HG02610 (cell line): ENCODE measurements at regions not wholly inside any gene's neighbourhood (a gene's known extent, or its start where the extent isn't known, plus 50 kb on each side); places are given as distances from the start of the nearest gene placed in this dataset.

Experiments used
- ATAC-seq: cut with Tn5 transposase; IDR thresholded peaks from one replicate; pipeline ENCODE4 v1.9.1; 2021; ENCODE audit warnings: mild to moderate bottlenecking, moderate library complexity; ENCODE audit not compliant: unreplicated experiment

DNA sequence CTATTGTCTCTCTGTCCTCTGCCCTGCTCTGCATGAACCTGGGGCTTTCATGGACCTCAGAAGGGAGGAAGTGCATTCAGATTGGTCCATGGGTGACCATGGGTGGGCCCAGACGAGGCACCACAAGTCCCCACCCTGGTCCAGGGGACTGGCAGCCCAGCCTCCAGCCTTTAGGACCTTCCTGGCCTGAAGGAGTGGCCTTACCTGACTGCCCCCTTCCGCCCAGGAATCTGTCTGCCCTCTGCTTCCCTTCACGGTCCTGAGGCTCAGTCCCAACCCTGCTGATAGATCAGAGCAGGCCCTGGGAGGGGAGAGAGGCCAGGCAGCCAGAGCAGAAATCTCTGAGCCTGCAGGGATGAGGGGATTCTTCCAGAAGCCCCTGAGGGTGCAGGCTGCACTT lies 455.4 kb downstream of the PCDH18 start:
- no peak for ATAC-seq

- ATAC-seq: no peak
Measured at GRCh38 chr4:137075586-137075985, 456.7 kb downstream of the PCDH18 start.

GRCh38 chr4:137070614-137071013 lies 461.7 kb downstream of the PCDH18 start:
- ATAC-seq: no peak

GRCh38 chr4:137069473-137069872 lies 462.8 kb downstream of the PCDH18 start:
- ATAC-seq: no peak

DNA sequence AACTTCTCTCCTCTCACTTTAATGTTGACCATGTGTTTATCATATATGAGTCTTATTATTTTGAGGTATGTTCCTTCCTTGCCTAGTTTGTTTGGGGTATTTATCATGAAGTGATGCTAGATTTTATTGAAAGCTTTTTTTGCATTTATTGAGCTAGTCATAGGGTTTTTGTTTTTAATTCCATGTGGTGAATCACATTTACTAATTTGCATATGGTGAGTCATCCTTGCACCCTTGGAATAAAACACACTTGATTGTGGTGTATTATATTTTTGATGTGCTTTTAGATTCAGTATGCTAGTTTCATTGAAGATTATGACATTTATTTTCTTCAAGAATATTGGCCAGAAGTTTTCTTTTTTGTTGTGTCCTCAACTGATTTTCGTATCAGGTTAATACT lies 464.6 kb downstream of the PCDH18 start:
- ATAC-seq: no peak

GRCh38 chr4:137065311-137065710 lies 467.0 kb downstream of the PCDH18 start:
- no peak for ATAC-seq

DNA sequence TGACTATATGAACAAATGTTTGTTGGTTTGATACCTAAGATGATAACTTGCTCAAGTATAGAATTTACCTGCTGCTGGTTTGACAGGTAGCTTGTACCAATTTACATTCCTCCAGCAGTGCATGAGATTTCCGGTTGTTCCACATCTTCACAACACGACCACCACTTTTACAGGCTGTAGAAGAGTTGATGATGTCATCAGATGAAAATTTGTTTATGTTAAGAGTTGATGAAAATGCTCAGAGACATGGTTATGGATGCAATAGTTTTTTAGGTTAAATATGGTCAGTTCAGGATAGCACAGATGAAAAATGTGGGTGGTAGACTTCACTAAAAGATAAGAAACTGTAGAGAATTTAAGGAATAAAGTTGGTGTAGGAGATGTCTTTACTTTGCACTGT lies 468.3 kb downstream of the PCDH18 start:
- no peak for ATAC-seq

DNA sequence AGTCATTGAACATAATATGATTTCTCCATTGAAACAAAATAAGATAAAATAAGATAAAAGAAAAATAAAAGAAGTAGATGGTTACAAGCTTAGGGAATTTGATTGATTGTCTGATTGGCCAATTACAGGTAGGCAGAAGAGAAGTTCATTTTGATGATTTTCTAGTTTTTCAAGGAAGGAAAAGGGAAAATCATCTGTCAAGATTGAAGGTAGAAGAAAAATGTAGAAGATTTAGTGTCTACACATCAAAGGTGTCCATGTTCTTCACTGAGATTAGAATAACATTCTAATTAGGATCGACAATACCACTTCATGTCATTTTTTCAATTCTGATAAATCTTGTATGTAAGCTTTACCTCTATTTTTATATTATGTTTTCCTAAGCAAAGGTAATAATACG lies 489.1 kb downstream of the PCDH18 start:
- no peak for ATAC-seq

GRCh38 chr4:137039370-137039769 lies 492.9 kb downstream of the PCDH18 start:
- ATAC-seq: no peak

- ATAC-seq: no peak
Measured at GRCh38 chr4:137032222-137032621, 500.1 kb downstream of the PCDH18 start.

GRCh38 chr4:137029026-137029425 lies 503.3 kb downstream of the PCDH18 start:
- no peak for ATAC-seq

- ATAC-seq: no peak
Measured at GRCh38 chr4:137025484-137026059, 506.7 kb downstream of the PCDH18 start.

DNA sequence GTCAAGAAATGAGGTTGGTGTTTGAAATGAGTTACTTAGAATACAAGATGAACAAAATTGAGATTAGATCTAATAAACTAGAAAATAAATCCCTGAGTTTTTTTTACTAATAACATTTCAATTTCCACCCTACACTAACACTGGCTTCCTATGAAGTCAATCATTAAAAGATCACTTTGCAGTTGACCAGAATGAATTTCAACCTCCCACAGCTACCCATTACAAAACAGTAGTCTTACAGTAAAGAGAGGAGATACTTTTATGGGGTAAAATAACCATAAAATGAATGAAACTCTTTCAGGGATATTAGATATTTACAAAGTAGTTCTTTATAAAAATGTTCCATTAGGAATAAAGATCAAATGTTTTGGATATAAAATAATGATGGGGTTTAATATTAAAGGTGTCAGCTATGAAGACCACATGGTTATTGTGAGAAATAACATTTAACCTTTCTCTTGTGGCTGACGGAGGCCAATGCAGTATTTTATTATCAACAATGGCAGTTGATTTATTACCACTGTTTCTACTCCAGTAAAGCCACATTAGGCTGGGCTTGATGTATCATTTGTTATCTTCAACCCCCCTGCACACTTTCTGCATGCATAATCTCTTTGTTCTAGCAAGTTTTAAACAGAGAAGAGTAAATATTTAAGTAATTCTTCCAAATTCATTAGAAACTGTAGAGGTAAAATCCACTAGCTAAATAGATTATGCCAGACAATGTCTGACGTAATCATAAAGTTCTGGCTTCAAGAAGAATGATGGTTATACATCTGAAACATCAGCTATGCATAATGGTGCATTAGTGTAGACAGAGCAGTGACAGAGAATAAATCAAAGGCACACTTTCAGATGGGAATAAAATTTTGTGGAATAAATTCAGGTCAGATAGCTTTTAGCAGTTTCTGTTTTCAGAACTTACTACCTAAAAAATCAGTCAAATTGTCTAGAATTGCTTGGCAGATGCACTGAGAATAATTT lies 516.6 kb downstream of the PCDH18 start:
- ATAC-seq: no peak

DNA sequence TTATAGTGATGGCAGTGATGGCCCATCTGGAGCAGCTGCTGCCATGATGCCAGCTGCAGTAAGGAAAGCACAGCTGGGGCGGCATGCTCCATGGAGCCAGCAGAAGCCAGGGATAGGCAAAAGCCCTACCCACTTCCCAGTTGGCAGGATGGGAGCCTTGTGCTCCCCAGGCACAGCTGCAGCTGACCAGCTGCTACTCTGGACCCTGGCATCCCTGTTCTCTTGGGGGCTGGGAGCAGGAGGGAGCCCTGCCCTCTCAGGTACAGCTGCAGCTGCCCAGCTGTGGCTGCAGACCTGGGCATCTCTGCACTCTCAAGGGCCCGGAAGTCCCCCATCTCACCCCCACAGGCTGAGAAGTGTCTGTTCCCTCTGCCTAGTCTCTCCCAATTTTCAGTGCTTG lies 531.9 kb downstream of the PCDH18 start:
- ATAC-seq: no peak

- ATAC-seq: no peak
Measured at GRCh38 chr4:136992032-136992431, 540.3 kb downstream of the PCDH18 start.

DNA sequence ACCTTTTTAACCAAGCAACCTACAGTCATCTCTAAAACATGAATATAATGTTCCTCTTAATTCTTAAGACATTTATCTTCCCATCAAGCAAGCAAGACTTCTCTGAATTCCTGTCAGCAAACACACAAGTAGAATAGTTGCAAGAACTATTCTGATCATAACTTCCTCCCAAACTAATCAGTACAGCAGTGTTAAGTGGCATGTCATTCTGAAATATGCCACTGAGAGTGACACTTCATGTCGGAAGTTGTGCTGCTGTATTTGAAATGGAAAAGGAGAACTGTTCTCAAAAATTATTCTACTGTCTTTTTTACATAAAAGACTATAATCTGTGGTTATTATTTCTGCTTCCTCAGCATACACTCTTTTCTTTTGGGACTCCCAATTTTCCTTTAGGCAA lies 546.6 kb downstream of the PCDH18 start:
- ATAC-seq: no peak

DNA sequence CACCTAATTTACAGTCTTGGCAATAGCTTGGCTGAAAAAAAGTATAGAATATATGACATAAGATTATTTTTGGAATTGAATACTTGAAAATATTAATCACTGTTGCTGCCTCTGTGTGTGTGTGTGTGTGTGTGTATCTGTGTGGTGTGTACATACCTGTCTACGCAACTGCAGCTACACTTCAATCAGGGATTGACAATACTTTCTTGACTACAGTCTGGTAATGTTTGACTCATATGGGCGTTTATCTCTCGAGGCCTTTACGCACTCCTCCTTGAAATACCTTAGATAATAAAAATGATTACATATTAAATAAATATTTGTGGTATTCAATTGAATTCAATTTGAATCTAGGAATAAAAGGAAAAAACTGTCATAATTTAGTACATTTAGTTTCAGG lies 565.2 kb downstream of the PCDH18 start:
- ATAC-seq: no peak

DNA sequence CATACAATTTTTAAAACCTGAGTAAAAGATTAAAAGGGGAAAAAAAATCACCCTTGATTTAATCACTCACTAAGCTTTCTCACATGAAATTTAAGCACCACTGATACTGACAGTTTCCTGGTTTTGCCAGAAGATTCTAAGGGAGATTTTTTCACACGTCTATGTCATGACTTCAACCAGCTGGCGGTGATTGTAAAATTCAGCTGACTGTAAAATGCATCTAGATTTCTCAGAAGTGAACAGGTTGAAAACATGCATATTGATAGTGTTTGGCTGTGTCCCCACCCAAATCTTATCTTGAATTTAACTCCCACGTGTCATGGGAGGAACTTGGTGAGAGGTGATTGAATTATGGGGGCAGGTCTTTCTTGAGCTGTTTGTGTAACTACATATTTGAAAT lies 566.8 kb downstream of the PCDH18 start:
- ATAC-seq: no peak

DNA sequence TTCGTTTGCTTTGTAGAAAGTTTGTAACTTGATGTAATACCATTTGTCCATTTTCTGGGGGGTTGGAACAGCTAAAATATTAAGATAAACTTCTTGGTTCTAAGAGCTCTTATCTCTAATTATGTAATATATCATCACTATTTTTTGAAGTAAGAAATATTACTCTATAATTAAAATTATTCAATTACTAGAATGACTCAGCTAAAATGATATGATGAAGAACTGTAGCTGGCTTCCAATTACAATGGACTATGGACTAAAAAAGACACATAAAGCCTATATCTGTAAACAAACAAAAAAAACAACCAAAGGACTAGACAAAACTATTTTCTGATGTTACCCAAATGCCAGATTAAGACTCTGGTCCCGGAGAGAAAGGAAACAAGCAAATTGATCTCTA lies 569.4 kb downstream of the PCDH18 start:
- no peak for ATAC-seq

GRCh38 chr4:136946307-136946907 lies 585.9 kb downstream of the PCDH18 start:
- ATAC-seq: no peak

GRCh38 chr4:136939781-136940180 lies 592.5 kb downstream of the PCDH18 start:
- ATAC-seq: no peak

GRCh38 chr4:136935871-136936270 lies 596.4 kb downstream of the PCDH18 start:
- no peak for ATAC-seq
